Activated CD4-positive, alpha-beta T cell treated with anti-CD3 and anti-CD28 coated beads, Interleukin-2, amount 10 ng/mL, durations not matched to agents 24 days and 14 days (primary cell): ENCODE measurements at regions not wholly inside any gene's neighbourhood (a gene's known extent, or its start where the extent isn't known, plus 50 kb on each side); places are given as distances from the start of the nearest gene placed in this dataset.

Experiments used
- DNase-seq: peaks from one replicate; pipeline ENCODE4 v3.0.0; 2022
- H3K27ac Mint-ChIP-seq: one replicate; pipeline ENCODE4 v1.8.0; 2022; ENCODE audit warnings: mild to moderate bottlenecking, mixed read lengths
- H3K27me3 Mint-ChIP-seq: one replicate; pipeline ENCODE4 v1.8.0; 2022; ENCODE audit warnings: mixed read lengths
- H3K36me3 Mint-ChIP-seq: one replicate; pipeline ENCODE4 v1.8.0; 2022; ENCODE audit warnings: low read depth, mild to moderate bottlenecking, mixed read lengths
- H3K4me1 Mint-ChIP-seq: one replicate; pipeline ENCODE4 v1.8.0; 2021; ENCODE audit warnings: mixed read lengths
- H3K4me3 Mint-ChIP-seq: one replicate; pipeline ENCODE4 v1.8.0; 2022; ENCODE audit warnings: mild to moderate bottlenecking, moderate library complexity, mixed read lengths
- H3K9me3 Mint-ChIP-seq: one replicate; pipeline ENCODE4 v1.8.0; 2021; ENCODE audit warnings: mixed read lengths
- intact Hi-C: fragments of 100-400 bp; cut with micrococcal nuclease; formaldehyde crosslinking; loops from one replicate; pipeline ENCODE4 v1.15.1; 2023

- no peaks in the 10 kb centered on the region for H3K36me3 Mint-ChIP-seq
- intact Hi-C loops = no loop called here
- no peak overlapping the region for H3K27ac Mint-ChIP-seq
- H3K4me1 Mint-ChIP-seq = no peaks in the 10 kb centered on the region
- H3K9me3 Mint-ChIP-seq = no peaks in the 10 kb centered on the region
- no peak overlapping the region for H3K4me3 Mint-ChIP-seq
- no peak for DNase-seq
- H3K27me3 Mint-ChIP-seq = peaks cover 5% of the 10 kb centered on the region
These were observed 77.2 kb downstream of the RTP4 start for GRCh38 chr3:187445356-187445755.

DNA sequence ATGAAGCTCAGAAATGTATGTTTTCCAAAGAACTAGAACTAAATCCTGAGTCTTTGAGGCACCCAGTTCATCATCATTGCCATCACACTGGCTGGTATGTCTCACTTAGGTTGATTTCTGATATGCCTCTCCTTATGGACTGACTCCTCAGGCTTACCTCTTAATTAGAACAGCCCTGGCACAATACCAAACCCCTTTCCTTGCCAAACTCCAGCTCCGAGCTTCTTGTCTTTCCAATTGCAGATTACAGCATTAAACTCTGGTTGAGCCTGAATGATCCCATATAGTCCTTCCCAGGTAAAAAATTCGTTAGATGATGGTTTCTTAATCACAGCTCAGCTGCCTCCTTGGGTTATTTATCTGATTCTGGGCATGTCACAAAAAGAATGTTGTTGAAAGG, 66.3 kb downstream of the RTP4 start:
- no peaks in the 10 kb centered on the region for H3K36me3 Mint-ChIP-seq
- no peaks in the 10 kb centered on the region for H3K9me3 Mint-ChIP-seq
- DNase-seq = peak; percentile 27
- H3K27ac Mint-ChIP-seq = no peak overlapping the region
- H3K27me3 Mint-ChIP-seq = peaks cover 4% of the 10 kb centered on the region
- H3K4me1 Mint-ChIP-seq = no peaks in the 10 kb centered on the region
- H3K4me3 Mint-ChIP-seq = no peak overlapping the region
- intact Hi-C loops = no loop called here

DNA sequence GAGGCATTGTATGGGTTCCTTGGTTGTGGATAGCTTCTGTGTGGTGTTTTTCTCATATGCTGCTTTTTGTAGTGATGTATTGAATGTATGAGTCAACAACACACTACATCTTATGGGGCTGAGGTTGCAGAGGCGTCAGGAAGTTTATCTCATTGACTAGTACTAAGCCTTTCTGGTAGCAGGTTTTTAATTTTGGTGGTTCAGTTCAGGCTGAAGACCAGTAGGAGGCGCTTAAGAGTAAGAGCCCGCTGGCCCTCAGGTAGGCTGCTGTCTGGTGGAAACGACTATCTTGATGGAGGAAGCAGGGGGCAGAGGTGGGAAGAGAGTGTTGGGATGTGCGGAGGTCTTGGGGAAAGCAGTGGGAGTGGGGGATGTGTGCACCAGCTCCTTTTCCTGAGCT, 62.4 kb downstream of the RTP4 start:
- intact Hi-C loops = no loop called here
- peaks cover 4% of the 10 kb centered on the region for H3K27me3 Mint-ChIP-seq
- H3K27ac Mint-ChIP-seq = no peak overlapping the region
- no peaks in the 10 kb centered on the region for H3K36me3 Mint-ChIP-seq
- peak; percentile 38 for DNase-seq
- no peak overlapping the region for H3K4me3 Mint-ChIP-seq
- H3K4me1 Mint-ChIP-seq = no peaks in the 10 kb centered on the region
- no peaks in the 10 kb centered on the region for H3K9me3 Mint-ChIP-seq
